ENCODE measurements at regions not wholly inside any gene's neighbourhood (a gene's known extent, or its start where the extent isn't known, plus 50 kb on each side); places are given as distances from the start of the nearest gene placed in this dataset.

- H3K27me3 Mint-ChIP-seq: no peaks in the 10 kb centered on the region
- H3K27ac Mint-ChIP-seq: no peak overlapping the region
- no peaks in the 10 kb centered on the region for H3K9me3 Mint-ChIP-seq
- H3K4me1 Mint-ChIP-seq (ENCODE audit: unreplicated experiment): no peaks in the 10 kb centered on the region
- DNase-seq (ENCODE audit: extremely low spot score, unreplicated experiment): no peak
- no peak overlapping the region for H3K4me3 Mint-ChIP-seq
- TF ChIP-seq CTCF (conservative IDR thresholded peaks at IDR 0.05): no peak
- H3K36me3 Mint-ChIP-seq: no peaks in the 10 kb centered on the region
Observed at GRCh38 chr18:1691863-1692262, 787.2 kb downstream of the ADCYAP1 start.

- no peak overlapping the region for H3K4me3 Mint-ChIP-seq
- H3K27ac Mint-ChIP-seq: no peak overlapping the region
- no peaks in the 10 kb centered on the region for H3K9me3 Mint-ChIP-seq
- no peak for DNase-seq (ENCODE audit: extremely low spot score, unreplicated experiment)
- no peaks in the 10 kb centered on the region for H3K36me3 Mint-ChIP-seq
- H3K27me3 Mint-ChIP-seq: no peaks in the 10 kb centered on the region
- no peak for TF ChIP-seq CTCF (conservative IDR thresholded peaks at IDR 0.05)
- no peaks in the 10 kb centered on the region for H3K4me1 Mint-ChIP-seq (ENCODE audit: unreplicated experiment)
Observed at GRCh38 chr18:1708006-1708405, 803.3 kb downstream of the ADCYAP1 start.

GRCh38 chr18:1710114-1710513 lies 805.4 kb downstream of the ADCYAP1 start:
- TF ChIP-seq CTCF (conservative IDR thresholded peaks at IDR 0.05): no peak
- Mint-ChIP-seq H3K9me3 (no peaks in the 10 kb centered on the region), H3K36me3 (no peaks in the 10 kb centered on the region), H3K4me3 (no peak overlapping the region), H3K27me3 (no peaks in the 10 kb centered on the region), H3K4me1 (ENCODE audit: unreplicated experiment) (no peaks in the 10 kb centered on the region), H3K27ac (no peak overlapping the region)
- DNase-seq (ENCODE audit: extremely low spot score, unreplicated experiment): no peak

- Mint-ChIP-seq H3K4me1 (ENCODE audit: unreplicated experiment) (no peaks in the 10 kb centered on the region), H3K9me3 (no peaks in the 10 kb centered on the region), H3K4me3 (no peak overlapping the region), H3K36me3 (no peaks in the 10 kb centered on the region), H3K27me3 (no peaks in the 10 kb centered on the region), H3K27ac (no peak overlapping the region)
- DNase-seq (ENCODE audit: extremely low spot score, unreplicated experiment): no peak
- TF ChIP-seq CTCF (conservative IDR thresholded peaks at IDR 0.05): no peak
Observed at GRCh38 chr18:1732143-1732542, 827.5 kb downstream of the ADCYAP1 start.

GRCh38 chr18:1746131-1746530 lies 825.2 kb downstream of the METTL4 start:
- TF ChIP-seq CTCF (conservative IDR thresholded peaks at IDR 0.05): no peak
- Mint-ChIP-seq H3K4me1 (ENCODE audit: unreplicated experiment) (no peaks in the 10 kb centered on the region), H3K9me3 (no peaks in the 10 kb centered on the region), H3K27me3 (peaks cover 3% of the 10 kb centered on the region), H3K36me3 (no peaks in the 10 kb centered on the region), H3K4me3 (no peak overlapping the region), H3K27ac (no peak overlapping the region)
- DNase-seq (ENCODE audit: extremely low spot score, unreplicated experiment): no peak

- Mint-ChIP-seq H3K27ac (no peak overlapping the region), H3K4me3 (no peak overlapping the region), H3K36me3 (no peaks in the 10 kb centered on the region), H3K4me1 (ENCODE audit: unreplicated experiment) (no peaks in the 10 kb centered on the region), H3K9me3 (no peaks in the 10 kb centered on the region), H3K27me3 (peaks cover under 1% of the 10 kb centered on the region)
- no peak for DNase-seq (ENCODE audit: extremely low spot score, unreplicated experiment)
- TF ChIP-seq CTCF (conservative IDR thresholded peaks at IDR 0.05): no peak
Observed at GRCh38 chr18:1751249-1751648, 820.1 kb downstream of the METTL4 start.
